Hematopoietic multipotent progenitor cell treated with erythropoietin and hydrocortisone succinate and interleukin-3 and kit ligand, for 17 days (in vitro differentiated cells): ENCODE measurements at regions not wholly inside any gene's neighbourhood (a gene's known extent, or its start where the extent isn't known, plus 50 kb on each side); places are given as distances from the start of the nearest gene placed in this dataset.

Experiments used
- DNase-seq: peaks from one replicate; pipeline ENCODE4 v3.0.0-alpha.2; 2015; ENCODE audit warnings: low spot score

DNA sequence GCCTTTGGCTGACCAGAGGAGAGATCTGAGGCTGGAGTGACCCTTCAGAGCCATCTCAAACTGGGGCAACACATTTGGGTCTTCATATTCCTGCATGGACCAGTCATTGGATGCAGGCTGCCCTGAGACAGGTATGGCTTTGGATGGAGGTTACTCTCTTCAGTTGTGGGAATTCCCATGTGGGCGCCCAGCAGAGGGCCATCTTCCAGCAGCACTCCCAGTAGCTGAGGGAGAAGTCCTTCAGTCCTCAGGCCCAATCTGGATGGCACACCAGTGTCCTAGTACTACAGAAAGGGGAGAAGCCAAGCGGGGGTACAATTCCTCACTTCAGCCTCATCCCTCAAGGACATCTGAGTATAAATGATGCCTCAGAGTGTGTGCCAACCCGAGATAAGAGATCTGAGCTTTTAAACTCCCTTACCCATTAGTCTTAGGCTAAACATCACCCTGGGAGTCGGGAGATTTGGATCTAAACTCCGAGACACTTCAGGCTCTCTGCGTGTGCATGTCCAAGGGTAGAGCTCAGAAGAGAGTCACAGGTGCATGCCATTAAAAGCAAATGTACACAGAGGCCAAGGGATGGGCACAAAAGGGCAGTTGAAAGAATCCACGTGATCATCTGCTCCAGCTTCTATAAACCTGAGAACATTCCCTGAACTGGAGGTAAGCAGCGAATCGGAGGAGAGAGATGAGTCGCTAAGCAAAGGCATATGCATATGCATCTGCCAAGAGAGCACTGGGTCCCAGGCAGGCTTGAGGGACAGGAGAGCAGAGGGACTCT is 204.6 kb downstream of the CD83 start:
- no peak for DNase-seq

DNA sequence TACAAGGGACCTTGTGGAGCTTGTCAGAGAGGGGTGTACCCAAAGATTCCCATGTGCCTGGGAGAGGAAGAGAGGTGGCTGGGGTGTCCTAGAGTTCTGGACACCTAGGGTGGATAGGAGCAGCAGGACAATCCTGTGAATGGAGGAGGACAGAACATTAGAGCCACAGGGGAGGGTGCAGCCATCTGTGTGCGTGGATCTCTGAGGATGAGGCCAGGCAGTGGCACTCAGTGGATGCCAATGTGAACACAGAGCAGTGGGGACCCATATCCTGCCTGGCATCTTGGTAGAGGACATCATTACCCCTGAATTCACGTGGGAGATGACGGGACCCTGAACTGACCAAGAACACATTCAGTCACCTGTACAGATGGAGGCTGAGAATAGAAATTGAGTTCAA is 205.3 kb downstream of the CD83 start:
- no peak for DNase-seq

DNA sequence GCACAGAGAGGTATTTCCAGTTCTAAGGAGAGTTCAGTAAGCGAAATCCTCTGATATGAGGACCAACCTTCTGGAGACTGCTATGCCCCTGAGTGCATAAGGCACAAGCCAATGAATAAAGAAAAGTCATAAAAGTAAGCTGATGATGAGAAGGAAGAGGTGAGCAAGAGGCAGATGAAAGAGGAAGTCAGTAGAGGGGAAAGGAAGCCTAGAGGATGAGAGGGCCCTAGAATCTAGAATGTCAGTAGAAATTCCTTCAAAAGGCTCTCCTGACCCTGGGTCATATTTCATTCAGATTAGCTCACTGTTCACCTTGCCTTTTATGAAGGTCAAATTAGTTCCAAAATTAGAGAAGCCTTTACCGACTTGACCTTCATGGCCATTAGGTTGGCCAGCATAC is 209.2 kb downstream of the CD83 start:
- DNase-seq = no peak

DNA sequence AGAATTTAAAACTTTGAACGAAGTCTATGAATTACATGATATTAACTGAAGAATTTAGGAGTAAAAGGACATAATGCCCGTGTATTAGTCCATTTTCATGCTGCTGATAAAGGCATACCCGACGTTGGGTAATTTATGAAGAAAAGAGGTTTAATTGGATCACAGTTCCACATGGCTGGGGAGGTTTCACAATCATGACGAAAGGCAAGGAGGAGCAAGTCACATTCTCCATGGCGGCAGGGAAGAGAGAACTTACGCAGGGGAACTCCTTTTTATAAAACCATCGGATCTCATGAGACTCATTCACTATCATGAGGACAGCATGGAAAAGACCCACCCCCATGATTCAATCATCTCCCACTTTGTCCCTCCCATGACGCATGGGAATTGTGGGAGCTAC is 210.6 kb downstream of the CD83 start:
- no peak for DNase-seq

DNA sequence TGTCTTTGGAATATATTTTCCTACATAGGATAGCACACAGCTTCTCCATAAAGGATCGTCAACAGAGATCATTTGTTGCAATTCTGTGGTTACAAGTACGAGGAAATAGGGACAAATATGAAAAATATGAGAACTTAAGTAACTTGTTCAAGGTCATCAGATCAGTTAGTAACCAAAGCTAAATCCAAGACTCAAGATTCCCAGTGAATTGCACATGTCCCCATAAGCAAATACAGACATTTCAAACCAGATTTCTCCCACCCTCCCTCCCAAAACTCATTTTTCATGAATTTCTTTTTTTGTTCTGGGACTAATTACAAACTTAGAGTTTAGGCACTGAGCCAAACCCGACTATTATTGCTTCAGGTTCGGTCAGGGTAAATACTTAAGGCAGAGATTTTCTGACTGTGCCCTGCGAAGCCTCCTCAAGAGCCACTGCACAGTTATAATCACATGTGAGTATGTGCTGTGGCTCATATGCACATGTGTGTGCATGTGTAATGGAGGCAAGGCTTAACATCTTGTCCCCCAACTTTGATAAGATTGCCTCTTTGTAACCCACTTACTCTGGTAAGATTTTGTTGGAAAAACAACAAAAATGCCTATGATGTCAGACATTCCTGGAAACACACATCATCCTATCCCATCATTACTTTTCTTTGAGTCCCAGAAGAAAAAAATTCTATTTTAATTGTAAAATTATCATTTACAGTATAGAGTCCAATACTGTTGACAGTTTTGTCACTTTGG is 216.2 kb downstream of the CD83 start:
- DNase-seq = no peak

DNA sequence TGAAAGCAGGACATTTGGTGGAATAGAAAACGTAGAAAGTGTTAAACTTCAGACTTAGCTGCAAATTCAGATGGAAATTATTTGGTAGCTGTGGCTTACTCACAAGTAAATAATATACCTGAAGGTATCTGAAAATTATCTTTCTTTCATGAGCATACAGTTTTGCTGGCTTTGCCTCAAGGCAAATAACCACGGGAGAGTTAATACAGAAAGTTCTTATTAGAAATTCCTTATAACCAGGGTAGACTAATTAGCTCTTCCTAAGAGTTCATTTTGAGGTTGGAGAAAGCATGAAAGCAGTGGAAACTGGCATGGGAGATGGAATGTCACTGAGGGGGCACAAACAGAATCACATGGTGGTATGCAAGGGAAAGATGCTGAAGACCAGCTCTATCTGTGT is 217.5 kb downstream of the CD83 start:
- DNase-seq = no peak

DNA sequence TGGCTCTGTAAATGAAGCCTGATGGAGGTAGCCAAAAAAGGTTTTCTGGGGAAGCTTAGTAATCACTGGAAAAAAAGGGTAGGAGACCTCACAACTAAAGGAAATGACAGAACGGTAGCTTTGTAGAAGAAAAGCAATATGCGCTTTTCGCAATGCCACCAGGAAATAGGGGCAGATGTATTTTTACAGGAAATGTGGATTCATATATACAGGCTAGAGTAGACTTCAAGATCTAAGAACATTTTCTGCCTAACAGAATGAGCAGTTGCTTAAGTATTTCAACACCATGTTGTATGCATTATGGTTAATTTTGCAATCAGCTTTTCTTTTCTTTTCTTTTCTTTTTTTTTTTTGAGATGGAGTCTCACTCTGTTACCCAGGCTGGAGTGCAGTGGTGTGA is 219.6 kb downstream of the CD83 start:
- no peak for DNase-seq

DNA sequence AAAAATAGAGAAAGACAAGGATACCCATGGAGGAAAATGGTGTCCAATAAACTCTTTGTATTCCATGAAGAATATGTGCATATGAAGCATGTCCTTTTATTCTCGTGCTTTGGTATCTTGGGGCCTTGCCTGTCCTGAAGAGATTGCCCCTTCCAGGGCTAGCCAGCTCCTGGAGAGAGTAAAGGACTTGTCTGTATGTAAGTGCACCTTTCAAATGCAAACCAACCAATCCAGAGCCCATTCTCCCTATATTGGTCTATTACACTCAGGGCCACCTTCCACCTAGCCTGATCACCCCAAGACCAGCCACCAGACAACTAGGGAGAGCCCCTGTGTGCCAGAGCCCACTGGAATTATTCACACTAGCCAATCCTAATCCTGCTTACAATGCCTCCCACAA is 221.6 kb downstream of the CD83 start:
- no peak for DNase-seq

DNA sequence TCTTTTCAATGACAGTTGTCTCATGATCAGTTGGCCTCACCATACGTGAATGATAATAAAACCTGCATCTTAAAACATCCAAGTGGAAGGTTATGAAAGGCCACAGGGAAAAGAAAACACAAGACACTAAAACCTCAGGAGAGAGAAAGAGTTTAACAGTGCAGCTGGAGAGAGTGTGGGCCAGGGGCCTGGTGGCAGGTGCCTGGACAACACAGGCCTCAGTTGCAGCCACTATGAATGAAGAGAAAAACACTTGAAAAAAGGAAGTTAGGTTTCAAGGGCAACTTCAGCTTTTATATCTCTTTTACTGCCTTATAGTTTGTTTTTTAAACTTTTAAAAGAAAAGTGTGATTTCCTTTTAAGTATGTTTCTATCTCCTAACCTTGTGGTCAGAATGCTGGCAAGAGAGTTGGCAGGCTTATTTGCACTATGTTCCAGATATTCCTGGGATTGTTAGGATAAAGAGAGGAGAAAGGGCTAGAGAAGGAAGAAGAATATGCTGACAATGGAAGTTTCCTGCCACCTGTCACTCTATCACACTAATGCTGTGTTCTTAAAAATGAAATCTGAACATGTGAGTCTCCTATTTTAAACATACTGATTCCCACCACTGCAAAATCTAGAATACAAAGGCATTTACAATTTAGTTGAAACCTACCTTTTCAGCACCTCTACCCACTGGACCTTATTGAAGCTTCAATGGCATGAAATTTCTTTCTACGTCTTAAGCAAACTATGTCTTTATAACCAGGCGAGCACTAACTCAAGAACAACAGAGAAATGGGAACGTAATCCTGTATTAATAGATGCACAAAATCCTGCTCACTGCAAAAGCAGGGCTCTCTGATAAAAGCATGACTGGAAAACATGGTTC is 222.4 kb downstream of the CD83 start:
- DNase-seq = no peak

DNA sequence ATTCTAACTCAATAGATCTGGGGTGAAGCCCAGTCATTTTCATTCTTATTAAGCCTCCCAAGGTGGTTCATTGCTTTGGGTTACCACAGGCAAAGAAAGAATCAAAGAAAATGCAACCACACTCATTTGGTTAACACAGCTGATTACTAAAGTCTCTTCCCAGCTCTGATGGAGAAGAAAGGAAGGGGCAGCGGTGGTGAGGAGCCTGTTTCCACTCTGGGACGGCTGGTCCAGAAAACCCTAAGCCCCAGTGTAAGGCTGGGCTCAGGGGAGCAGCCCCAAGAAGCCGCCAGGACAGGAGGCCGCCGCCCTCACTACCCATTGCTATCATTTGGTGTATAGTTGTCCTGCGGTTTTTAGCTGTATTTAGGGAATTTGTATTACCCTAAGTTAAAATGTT is 226.9 kb downstream of the CD83 start:
- no peak for DNase-seq

DNA sequence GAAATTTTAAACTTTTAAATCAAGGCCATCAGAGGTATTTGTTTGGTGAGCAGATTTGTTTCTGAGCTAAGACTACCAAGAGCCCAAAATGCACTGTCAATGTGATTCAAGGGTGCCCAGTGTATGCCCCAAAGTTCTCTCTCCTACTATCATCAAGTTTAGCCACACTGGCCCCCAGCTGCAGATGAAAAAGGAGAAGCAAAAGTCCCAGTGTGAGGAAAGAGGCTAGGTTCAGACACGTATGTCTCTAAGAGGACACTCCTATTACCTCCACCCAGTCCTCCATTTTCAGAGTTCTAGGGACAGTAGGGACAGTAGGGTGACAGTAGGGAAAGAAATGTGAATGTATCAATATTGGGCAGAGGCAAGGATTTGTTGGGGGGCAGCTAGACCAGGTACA is 230.8 kb downstream of the CD83 start:
- DNase-seq = no peak

DNA sequence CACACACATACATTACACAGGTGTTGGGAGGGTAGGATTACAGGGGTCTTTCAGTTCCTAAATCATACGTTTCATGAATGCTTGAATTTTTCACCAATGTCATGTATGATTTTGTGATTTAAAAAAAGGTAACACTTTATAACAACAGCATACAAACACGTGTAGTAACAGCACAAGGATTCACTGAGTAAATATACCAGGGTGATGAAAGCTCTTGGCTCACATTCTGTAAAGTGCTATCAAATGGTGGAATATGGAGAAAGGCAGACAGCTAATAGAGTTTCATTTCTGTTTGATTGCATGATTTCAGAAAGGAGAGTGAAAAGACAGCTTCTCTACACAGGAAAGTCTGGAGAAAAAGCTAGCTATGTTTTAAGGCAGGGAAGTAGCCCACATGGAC is 231.9 kb downstream of the CD83 start:
- DNase-seq = no peak

DNA sequence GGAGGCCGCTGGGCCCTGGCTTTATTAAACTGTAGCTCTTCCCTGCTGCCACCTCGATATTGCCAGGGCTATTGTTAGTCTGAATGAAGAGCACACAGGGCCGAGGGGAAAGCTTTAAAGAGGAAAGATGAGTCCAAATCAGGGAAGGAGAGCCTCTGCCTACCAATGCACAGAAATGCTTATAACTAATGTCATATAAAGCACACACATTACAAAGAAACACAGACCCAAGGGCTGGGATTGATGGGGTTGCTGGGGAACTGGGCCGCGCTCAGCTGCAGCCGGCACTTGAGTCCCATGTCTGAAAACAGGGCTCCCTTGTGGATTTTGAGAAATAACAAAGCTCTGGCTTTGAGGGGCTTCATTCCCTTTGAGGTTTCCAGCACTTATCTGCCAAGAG is 232.6 kb downstream of the CD83 start:
- no peak for DNase-seq

DNA sequence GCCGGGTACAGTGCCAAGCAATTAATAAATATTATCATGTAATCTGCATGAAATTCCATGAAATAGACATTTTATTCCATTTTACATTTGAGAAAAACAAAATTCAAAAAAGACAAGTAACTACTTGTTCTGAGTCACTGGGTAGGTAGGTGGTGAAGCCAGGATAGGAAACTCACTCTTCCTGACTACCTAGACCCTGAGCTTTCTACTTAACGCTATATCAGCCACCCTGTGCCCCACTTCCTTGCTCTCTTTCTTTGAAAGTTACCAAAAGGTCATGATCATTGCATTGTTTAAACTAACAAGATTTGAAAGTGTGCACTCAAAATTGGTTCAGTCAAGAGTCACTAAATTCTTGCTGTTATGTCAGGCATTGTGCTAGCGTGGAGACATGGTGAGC is 235.7 kb downstream of the CD83 start:
- no peak for DNase-seq

DNA sequence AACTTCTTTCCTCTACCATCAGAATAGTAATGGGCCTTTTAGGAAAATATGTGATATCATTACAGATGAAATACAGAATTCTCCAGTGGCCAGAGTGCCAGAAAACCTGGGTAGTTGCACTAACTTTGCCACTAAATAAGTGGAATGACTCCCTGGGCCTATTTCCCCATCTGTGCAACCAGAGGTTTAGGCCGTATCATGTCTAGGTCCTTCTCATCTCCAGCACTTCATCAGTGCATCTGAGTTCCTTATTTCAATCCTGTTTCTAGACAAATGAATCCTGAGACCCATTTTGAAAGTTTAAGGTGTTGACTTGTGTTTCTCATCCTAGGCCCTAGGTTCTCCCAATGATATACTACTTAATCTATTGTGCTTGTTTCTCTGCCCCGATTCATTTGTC is 236.2 kb downstream of the CD83 start:
- no peak for DNase-seq

DNA sequence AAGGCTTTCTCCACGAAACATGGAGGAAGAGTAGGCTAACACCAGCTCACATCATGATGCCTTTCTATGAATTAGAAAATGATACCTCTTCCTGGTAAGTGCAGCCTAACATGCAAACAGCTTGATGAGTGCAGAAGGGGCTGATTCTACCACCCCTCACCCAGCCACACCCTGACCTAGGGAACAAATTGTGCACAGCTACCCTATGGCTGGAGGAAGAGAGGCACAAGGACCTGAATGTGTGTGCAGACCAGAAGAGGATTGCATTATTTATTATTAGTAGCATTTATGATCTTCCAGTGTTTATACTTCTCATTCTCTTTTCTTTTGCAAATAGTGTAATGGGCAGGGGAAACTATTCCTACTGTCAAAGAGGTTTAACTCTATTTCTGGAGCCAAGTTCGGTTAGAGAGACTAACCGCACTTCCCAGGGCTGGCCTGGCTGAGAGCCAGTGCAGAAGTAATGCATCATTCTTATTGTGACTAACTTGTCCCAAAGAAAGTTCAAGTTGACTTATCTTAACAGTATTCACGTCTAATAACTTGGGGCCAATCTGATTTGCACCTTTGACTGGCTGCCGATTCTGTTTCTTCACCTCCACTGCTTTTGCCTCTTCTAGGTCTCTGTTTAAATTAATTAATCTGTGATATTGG is 237.5 kb downstream of the CD83 start:
- no peak for DNase-seq

DNA sequence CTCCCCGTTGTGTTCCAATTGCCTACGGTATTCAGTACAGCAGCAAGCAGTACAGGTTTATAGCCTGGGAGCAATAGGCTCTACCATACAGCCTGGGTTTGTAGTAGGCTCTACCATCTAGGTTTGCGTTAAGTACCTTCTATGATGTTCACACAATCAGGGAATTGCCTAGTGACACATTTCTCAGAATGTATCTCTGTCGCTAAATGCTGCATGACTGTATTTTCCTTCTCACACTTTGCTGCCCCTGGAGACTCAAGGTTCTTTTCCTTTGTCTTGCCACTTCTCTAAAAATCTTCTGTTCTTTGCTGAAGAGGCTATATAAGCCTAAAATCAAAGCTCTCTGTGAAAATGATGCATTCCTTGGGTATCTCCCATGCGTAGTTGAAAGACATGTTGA is 241.9 kb downstream of the CD83 start:
- DNase-seq = no peak

DNA sequence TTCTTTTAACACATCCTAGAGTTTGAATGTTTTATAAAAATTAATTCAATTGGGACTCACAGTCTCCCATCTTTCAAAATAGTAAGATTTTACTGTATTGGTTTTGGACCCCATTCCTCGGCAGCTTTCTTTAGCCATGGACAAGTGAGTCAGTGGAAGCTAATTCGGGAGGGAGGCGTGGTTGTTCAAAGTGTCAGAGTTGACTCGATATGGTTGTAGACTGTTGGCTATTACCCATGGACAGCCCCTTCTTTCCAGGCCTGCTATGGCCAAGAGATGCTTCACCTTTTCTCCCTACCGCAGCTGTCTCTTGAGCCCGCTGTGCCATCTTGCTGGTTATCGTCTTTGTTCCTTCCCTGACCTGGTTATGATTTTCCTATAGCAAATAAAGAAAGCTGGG is 243.0 kb downstream of the CD83 start:
- DNase-seq = no peak

DNA sequence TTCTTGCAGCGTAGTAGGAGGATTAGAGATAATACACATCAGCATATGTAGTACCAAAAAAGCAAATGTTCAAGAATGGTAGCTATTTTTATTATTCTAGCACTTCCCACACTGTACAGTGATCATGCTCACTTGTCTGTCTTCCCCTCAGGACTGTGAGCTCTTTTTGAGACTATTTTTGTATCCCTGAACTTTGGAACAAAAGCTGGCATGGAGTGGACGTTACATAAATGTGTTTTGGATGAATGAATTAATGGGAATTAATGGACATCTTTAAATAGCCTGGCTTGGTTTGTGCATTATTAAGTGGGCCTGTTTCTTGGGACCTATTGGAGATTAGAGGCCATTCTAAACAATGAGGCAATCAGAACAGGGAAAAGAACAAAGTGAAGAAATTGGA is 243.7 kb downstream of the CD83 start:
- DNase-seq = no peak

DNA sequence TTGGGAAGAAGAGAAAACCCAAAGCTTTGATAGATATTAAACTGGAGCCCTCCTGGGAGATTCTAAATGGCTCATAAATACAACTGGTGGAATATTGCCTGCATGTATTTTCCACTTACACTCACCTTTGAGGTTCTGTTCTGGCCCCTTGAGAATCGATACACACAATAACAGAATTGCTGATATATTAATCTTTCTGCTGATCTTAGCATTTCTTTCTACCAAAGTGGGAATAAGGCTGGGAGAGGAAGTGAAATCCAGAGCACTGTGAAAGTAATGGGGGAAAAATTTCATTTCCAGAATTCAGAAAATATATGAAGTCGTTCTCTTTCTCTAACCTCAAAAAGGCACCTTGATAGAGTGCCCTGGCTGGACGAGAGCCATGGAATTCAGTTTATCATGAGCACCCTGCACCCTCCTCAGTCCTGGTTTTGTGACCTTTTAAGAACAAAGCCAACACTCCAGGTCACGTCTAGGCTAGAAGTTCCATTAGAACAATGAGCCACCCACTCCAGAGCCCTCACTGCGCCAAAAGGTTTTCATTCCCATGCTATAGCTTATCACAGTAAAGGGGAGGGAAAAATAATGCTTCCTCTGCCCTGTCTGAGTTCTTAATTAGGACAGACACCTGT is 244.5 kb downstream of the CD83 start:
- no peak for DNase-seq

DNA sequence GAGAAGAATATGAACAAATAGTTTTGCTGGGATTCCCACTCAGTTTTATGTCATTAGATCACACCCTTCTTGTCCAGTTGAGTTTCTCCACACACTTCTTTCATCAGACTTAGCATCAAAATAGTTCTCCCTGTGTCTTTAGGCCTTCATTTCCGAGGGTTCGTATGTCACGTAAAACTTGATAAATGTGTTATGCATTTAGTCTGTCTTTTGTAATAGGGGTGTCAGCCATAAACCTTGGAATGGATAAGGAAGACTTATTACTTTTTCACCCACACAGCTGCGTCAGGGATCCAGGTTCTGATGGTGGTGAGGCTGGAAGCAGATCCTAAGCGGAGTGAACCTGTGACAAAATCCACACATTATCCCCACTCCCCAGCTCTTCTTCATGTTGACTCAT is 246.8 kb downstream of the CD83 start:
- no peak for DNase-seq

DNA sequence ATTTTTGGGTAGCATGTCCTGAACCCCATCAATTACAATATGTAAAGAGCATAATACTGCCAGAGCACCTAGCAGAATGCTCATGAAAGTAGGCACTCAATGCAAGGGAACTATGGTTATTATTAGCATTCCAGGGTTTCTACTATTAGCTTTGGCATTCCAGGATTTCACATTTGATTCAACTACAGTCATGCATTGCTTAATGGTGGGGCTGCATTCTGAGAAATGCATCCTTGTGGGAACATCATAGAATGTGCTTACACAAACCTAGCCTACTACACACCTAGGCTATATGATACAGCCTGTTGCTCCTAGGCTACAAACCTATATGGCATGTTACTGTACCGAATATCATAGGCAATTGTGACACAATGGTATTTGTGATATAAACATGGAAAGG is 247.8 kb downstream of the CD83 start:
- no peak for DNase-seq
